Right lung (tissue), 2 donors: ENCODE measurements at regions not wholly inside any gene's neighbourhood (a gene's known extent, or its start where the extent isn't known, plus 50 kb on each side); places are given as distances from the start of the nearest gene placed in this dataset.

Source experiments
- DNase-seq, 2 donors: peaks; one replicate each; pipeline ENCODE4 v3.0.0-alpha.2; 2013

- DNase-seq = no peak
Measured at GRCh38 chr4:14449308-14449707, 553.0 kb upstream of the CPEB2 start.

GRCh38 chr4:14452001-14452400 lies 550.3 kb upstream of the CPEB2 start:
- DNase-seq = no peak

GRCh38 chr4:14452764-14453163 lies 549.5 kb upstream of the CPEB2 start:
- DNase-seq = no peak

- no peak for DNase-seq
Measured at GRCh38 chr4:14458463-14458862, 543.8 kb upstream of the CPEB2 start.

GRCh38 chr4:14465057-14465456 lies 537.2 kb upstream of the CPEB2 start:
- no peak for DNase-seq

GRCh38 chr4:14465507-14465906 lies 536.8 kb upstream of the CPEB2 start:
- DNase-seq = no peak

GRCh38 chr4:14478504-14478903 lies 523.8 kb upstream of the CPEB2 start:
- no peak for DNase-seq

GRCh38 chr4:14496408-14496807 lies 505.9 kb upstream of the CPEB2 start:
- DNase-seq = no peak

- no peak for DNase-seq
Measured at GRCh38 chr4:14496969-14497368, 505.3 kb upstream of the CPEB2 start.

- no peak for DNase-seq
Measured at GRCh38 chr4:14504162-14504561, 498.1 kb upstream of the CPEB2 start.

GRCh38 chr4:14513471-14513870 lies 488.8 kb upstream of the CPEB2 start:
- DNase-seq = no peak

GRCh38 chr4:14515556-14515955 lies 486.7 kb upstream of the CPEB2 start:
- no peak for DNase-seq

GRCh38 chr4:14518136-14518535 lies 484.1 kb upstream of the CPEB2 start:
- DNase-seq = no peak

GRCh38 chr4:14520171-14520570 lies 482.1 kb upstream of the CPEB2 start:
- no peak for DNase-seq

- DNase-seq = no peak
Measured at GRCh38 chr4:14524276-14524675, 478.0 kb upstream of the CPEB2 start.

- DNase-seq = no peak
Measured at GRCh38 chr4:14528918-14529317, 473.4 kb upstream of the CPEB2 start.

GRCh38 chr4:14529653-14530052 lies 472.6 kb upstream of the CPEB2 start:
- no peak for DNase-seq

- DNase-seq = no peak
Measured at GRCh38 chr4:14532436-14532835, 469.8 kb upstream of the CPEB2 start.

GRCh38 chr4:14539246-14539645 lies 463.0 kb upstream of the CPEB2 start:
- no peak for DNase-seq

GRCh38 chr4:14545163-14545562 lies 457.1 kb upstream of the CPEB2 start:
- DNase-seq = no peak

GRCh38 chr4:14545807-14546206 lies 456.5 kb upstream of the CPEB2 start:
- no peak for DNase-seq

GRCh38 chr4:14552119-14552518 lies 450.2 kb upstream of the CPEB2 start:
- no peak for DNase-seq

- DNase-seq = no peak
Measured at GRCh38 chr4:14559646-14560045, 442.6 kb upstream of the CPEB2 start.

- no peak for DNase-seq
Measured at GRCh38 chr4:14560577-14560976, 441.7 kb upstream of the CPEB2 start.

- no peak for DNase-seq
Measured at GRCh38 chr4:14562901-14563300, 439.4 kb upstream of the CPEB2 start.
